HCT116 (cell line): ENCODE measurements at regions not wholly inside any gene's neighbourhood (a gene's known extent, or its start where the extent isn't known, plus 50 kb on each side); places are given as distances from the start of the nearest gene placed in this dataset.

ENCODE experiments used
- CEBPB ChIP-seq: IDR thresholded peaks from 2 replicates; pipeline ENCODE4 v1.6.1; 2012; ENCODE audit warnings: low read depth
- EZH2 ChIP-seq: fragments of 200-600 bp; sonication (generic); IDR thresholded peaks from 2 replicates; pipeline ENCODE4 v1.6.1; 2017; ENCODE audit warnings: antibody characterized with exemption, mixed run types
- EZH2phosphoT487 ChIP-seq: fragments of 200-600 bp; IDR thresholded peaks from 2 replicates; pipeline ENCODE4 v1.6.1; 2018; ENCODE audit warnings: antibody characterized with exemption, borderline replicate concordance
- JUND ChIP-seq: IDR thresholded peaks from 2 replicates; pipeline ENCODE4 v1.6.1; 2012
- POLR2A ChIP-seq: IDR thresholded peaks from 2 replicates; pipeline ENCODE4 v1.7.0; 2011; ENCODE audit warnings: borderline replicate concordance; ENCODE audit not compliant: insufficient read depth, insufficient read length; ENCODE audit errors: extremely low read depth
- POLR2AphosphoS5 ChIP-seq: IDR thresholded peaks from 2 replicates; pipeline ENCODE4 v1.6.1; 2011; ENCODE audit warnings: mild to moderate bottlenecking, low read depth, low read length, moderate library complexity
- RAD21 ChIP-seq: IDR thresholded peaks from 2 replicates; pipeline ENCODE4 v1.6.1; 2012; ENCODE audit warnings: low read depth, mild to moderate bottlenecking
- REST ChIP-seq: IDR thresholded peaks from 2 replicates; pipeline ENCODE4 v1.6.1; 2012; ENCODE audit warnings: low read depth
- SP1 ChIP-seq: IDR thresholded peaks from 2 replicates; pipeline ENCODE4 v1.6.1; 2012; ENCODE audit warnings: low read depth
- YY1 ChIP-seq: IDR thresholded peaks from 2 replicates; pipeline ENCODE4 v1.6.1; 2011; ENCODE audit warnings: low read length, low read depth, moderate library complexity, mild to moderate bottlenecking; ENCODE audit not compliant: insufficient replicate concordance; ENCODE audit errors: extremely low read depth
- ZBTB33 ChIP-seq: IDR thresholded peaks from 2 replicates; pipeline ENCODE4 v1.6.1; 2011; ENCODE audit warnings: mild to moderate bottlenecking, low read length, moderate library complexity; ENCODE audit not compliant: insufficient replicate concordance; ENCODE audit errors: extremely low read depth
- ZNF274 ChIP-seq: fragments of 200-500 bp; sonication (Bioruptor generic); IDR thresholded peaks from 2 replicates; pipeline ENCODE4 v1.6.1; 2014; ENCODE audit warnings: mild to moderate bottlenecking, low read depth, low read length, inconsistent platforms
- TF ChIP-seq, protein P1 (sequence below), 3 experiments: fragments of 200-600 bp in 1 of 3; sonication (generic) in 1 of 3; IDR thresholded peaks in 2 of 3; conservative IDR thresholded peaks in 1 of 3; 2 replicates each; pipeline ENCODE4 v1.5.1; 2012 to 2017; ENCODE audit warnings: low read depth in 2 of 3, low read length in 2 of 3, antibody characterized with exemption in 1 of 3, borderline replicate concordance in 1 of 3, control low read depth in 1 of 3, mild to moderate bottlenecking in 1 of 3, mixed read lengths in 1 of 3, mixed run types in 1 of 3, moderate library complexity in 1 of 3; ENCODE audit not compliant: insufficient read depth in 1 of 3
- TF ChIP-seq, protein P2 (sequence below): IDR thresholded peaks from 2 replicates; pipeline ENCODE4 v1.6.1; 2012

- no peak for TF ChIP-seq POLR2AphosphoS5
- no peak for TF ChIP-seq POLR2A
- TF ChIP-seq, protein P1, sequence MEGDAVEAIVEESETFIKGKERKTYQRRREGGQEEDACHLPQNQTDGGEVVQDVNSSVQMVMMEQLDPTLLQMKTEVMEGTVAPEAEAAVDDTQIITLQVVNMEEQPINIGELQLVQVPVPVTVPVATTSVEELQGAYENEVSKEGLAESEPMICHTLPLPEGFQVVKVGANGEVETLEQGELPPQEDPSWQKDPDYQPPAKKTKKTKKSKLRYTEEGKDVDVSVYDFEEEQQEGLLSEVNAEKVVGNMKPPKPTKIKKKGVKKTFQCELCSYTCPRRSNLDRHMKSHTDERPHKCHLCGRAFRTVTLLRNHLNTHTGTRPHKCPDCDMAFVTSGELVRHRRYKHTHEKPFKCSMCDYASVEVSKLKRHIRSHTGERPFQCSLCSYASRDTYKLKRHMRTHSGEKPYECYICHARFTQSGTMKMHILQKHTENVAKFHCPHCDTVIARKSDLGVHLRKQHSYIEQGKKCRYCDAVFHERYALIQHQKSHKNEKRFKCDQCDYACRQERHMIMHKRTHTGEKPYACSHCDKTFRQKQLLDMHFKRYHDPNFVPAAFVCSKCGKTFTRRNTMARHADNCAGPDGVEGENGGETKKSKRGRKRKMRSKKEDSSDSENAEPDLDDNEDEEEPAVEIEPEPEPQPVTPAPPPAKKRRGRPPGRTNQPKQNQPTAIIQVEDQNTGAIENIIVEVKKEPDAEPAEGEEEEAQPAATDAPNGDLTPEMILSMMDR (IDR thresholded peaks at IDR 0.05 in 2 of 3, conservative IDR thresholded peaks at IDR 0.05 in 1 of 3; ENCODE audit: borderline replicate concordance in 1 of 3, insufficient read depth in 1 of 3, low read depth in 2 of 3, low read length in 2 of 3), result no peak
- TF ChIP-seq JUND, result no peak
- TF ChIP-seq REST, result no peak
- TF ChIP-seq ZBTB33, result no peak
- TF ChIP-seq YY1, result no peak
- TF ChIP-seq, protein P2, sequence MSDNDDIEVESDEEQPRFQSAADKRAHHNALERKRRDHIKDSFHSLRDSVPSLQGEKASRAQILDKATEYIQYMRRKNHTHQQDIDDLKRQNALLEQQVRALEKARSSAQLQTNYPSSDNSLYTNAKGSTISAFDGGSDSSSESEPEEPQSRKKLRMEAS, result no peak
- TF ChIP-seq EZH2, result no peak
- no peak for TF ChIP-seq ZNF274
- TF ChIP-seq EZH2phosphoT487, result no peak
- TF ChIP-seq SP1, result no peak
- TF ChIP-seq RAD21, result no peak
- no peak for TF ChIP-seq CEBPB
Observed at GRCh38 chr12:41656454-41656853, 468.3 kb downstream of the PDZRN4 start.
